HT1080 (cell line): ENCODE measurements at regions not wholly inside any gene's neighbourhood (a gene's known extent, or its start where the extent isn't known, plus 50 kb on each side); places are given as distances from the start of the nearest gene placed in this dataset.
A peak's percentile ranks its signal among the peaks of the same experiment; 100 is the strongest.
"Not testable (repeated sequence)": the region's sequence is repeated elsewhere in the genome, so short reads cannot be mapped to it uniquely, and the experiment has no call there.

Experiments used
- DNase-seq: peaks from one replicate; pipeline ENCODE4 v3.0.0-alpha.2; 2015; ENCODE audit warnings: low read depth

GRCh38 chr7:148514236-148514635 is 76.3 kb upstream of the C7orf33 start:
- DNase-seq, result no peak

DNA sequence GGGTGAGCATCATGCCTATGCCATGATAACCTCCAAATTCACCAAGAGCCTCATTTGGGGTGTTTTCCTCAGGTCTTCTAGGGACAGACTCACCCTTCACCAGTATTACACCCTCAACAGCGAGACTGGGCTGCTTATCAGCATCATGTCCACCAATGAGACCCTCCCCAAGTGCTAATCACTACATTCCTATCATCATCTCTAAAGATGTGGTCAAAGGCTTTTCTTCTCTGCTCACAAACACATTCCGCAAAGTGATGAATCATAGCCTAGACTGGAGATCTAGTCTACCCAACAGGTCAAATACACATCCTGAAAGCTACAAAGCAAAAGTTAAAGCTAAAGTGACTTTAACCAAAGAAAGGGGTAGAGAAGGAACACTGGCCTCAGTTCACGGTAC is 75.3 kb upstream of the C7orf33 start:
- DNase-seq, result peak; percentile 26

DNA sequence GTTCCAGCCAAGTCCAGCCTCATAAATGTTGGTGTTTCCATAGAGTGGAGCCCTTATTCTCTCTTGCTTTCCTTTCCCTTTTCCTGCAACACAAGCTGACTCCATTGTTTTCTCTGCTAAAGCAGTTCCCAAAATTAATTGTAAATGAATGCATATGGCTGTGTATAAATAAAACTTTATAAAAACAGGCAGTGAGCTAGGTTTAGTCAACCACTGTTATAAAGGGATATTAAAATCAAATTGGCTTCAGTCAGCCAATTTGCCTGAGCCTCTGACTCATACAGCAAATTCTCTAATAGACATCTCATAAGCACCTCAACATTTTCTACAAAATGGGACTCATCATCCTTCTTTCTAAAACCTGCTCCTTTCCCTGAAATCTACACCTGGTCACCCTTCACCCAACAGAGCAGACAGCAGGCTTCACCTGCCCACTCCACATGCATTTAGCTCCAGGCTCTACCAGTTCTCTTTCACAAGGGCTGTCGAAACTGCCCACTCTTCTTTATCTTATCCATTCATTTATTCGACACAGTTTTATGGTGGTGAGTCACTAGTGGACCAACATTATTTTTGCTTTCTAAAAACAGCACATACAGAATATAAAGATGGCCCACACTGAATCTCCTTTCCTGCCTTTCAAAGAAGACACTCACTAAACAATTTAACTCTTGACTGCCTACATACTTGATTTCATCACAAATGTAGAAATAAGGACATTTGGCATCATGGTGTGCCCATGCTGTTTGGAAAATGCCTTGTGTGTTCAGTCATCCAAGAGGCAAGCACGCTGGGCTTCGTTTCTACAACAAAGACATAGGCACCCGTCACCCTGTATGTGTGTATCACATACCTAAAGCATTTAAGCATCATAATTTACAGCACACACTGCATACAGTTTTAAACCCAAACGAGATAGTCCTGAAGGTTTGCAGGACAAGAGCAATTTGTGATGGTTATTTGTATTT is 74.6 kb upstream of the C7orf33 start:
- DNase-seq, result no peak

DNA sequence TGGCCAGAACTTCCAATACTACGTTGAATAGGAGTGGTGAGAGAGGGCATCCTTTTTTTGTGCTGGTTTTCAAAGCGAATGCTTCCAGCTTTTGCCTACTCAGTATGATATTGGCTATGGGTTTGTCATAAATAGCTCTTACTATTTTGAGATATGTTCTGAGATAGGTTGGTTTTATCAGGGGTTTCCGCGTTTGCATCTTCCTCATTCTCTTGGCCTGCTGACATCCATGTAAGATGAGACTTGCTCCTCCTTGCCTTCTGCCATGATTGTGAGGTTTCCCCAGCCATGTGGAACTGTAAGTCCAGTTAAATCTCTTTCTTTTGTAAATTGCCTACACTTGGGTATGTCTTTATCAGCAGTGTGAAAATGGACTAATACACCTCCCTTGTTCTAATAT is 71.2 kb upstream of the C7orf33 start:
- not testable (repeated sequence) for DNase-seq

DNA sequence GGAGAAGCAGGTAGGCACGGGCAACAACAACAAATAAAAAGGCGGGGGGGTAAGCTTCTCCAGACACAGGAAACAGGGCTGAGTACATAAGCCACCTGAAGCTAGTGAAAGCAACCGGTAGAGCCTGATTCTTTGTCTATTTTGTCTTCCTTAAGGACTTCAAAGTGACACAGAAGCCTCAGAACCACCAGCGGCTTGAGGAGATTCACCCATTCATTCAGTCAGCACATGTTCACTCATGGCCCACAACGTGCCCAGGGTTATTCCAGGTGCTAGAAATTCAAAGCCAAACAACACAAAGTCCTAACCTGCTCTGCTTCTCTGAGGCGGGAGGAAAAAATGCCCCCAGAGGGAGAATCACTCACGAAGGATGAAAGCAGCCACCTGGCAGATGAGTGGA is 69.3 kb upstream of the C7orf33 start:
- no peak for DNase-seq

GRCh38 chr7:148523550-148523949 is 67.0 kb upstream of the C7orf33 start:
- no peak for DNase-seq

DNA sequence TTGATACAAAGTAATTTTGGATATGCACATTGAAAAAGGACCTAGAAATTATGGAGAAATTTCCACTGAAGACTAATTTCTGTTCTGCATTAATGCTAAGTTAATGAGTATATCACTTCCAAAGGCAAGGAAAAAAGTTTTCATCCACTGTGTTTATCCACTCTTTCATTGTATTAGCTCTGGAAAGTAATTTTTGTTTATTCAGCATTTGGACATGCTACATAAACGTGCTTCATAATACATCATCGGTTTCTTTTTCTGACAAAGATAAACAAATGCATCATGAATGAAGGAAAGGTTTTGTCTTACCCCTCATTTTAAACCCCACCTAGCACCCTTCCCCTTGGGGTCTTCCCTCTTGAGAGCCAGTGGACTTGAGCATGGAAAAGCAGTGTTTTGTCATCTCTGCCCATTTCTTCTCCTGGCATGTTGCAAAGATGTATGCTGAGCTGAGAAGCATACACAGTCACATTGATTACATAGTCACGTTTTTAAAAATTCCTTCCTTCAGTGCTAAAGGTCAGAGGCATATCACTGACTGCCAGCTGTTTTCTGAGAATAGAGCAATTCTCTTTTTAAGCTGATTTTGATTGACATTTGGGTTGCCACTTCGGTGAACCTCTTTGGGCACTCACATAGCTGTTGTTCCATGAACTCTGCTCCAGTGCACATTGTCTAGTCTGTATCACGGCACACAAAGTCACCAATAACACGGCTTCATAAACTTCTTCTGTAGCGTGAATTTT is 65.9 kb upstream of the C7orf33 start:
- no peak for DNase-seq

GRCh38 chr7:148527717-148528168 is 62.8 kb upstream of the C7orf33 start:
- DNase-seq, result peak; percentile 75

- peak; percentile 36 for DNase-seq
Observed at GRCh38 chr7:148535217-148535616, 55.3 kb upstream of the C7orf33 start.

- no peak for DNase-seq
Observed at GRCh38 chr7:148537435-148537834, 53.1 kb upstream of the C7orf33 start.

GRCh38 chr7:148540041-148540738 is 50.4 kb upstream of the C7orf33 start:
- DNase-seq, result peak; percentile 80
